Omental fat pad (tissue), 3 donors: ENCODE measurements at regions not wholly inside any gene's neighbourhood (a gene's known extent, or its start where the extent isn't known, plus 50 kb on each side); places are given as distances from the start of the nearest gene placed in this dataset.
A peak's percentile ranks its signal among the peaks of the same experiment; 100 is the strongest.

ENCODE experiments used
- ATAC-seq: fragments of 150-250 bp; one replicate; pipeline ENCODE4 v1.9.1; 2016; ENCODE audit warnings: mild to moderate bottlenecking, moderate library complexity; ENCODE audit not compliant: low FRiP score
- DNase-seq: peaks from one replicate; pipeline ENCODE4 v3.0.0-alpha.2; 2019; ENCODE audit warnings: low spot score
- TF ChIP-seq, protein P1 (sequence below), 3 donors: fragments of 450-650 bp; IDR thresholded peaks; one replicate each; pipeline ENCODE4 v1.5.1; 2016 to 2017; ENCODE audit warnings: antibody characterized with exemption in 3 of 3, mild to moderate bottlenecking in 3 of 3, moderate library complexity in 2 of 3

DNA sequence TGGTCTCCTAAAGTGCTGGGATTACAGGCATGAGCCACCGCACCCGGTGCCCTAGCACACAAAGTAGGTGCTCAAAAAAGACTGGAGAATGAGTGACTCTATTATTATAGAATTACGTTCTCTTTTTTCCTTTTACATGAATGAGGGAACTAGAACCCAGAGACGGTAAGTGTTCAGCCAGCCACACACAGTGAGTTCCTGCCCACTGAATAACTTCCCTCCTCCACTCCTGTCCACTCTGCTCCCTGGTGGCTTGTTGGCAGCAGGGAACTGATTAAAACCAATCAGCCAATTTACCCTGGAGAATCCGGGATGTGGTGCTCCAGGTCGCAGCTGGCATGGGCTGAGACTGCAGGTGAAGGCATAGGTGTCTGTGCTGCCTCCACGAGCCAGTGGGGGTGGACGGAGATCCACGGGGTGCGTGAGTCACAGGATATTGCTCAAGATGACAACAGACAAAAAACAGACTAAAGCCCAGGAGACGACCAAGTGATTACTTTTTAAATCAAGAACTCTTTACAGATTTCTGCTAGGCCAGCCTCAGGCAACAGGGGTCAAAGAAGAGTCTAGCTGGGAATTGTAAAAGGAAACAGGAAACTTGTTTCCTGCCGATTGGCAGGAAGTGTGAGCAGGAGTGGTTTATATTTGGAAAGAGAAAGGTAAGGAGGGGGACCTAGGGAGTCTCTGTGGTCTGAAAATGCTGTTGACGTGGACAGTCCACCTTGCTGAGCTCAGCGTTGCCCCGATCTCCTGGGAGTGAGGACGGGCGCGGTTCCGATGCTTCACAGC is 95.2 kb upstream of the TP53I11 start:
- ATAC-seq: peak; percentile 68
- peak; percentile 65 for DNase-seq
- TF ChIP-seq, protein P1, sequence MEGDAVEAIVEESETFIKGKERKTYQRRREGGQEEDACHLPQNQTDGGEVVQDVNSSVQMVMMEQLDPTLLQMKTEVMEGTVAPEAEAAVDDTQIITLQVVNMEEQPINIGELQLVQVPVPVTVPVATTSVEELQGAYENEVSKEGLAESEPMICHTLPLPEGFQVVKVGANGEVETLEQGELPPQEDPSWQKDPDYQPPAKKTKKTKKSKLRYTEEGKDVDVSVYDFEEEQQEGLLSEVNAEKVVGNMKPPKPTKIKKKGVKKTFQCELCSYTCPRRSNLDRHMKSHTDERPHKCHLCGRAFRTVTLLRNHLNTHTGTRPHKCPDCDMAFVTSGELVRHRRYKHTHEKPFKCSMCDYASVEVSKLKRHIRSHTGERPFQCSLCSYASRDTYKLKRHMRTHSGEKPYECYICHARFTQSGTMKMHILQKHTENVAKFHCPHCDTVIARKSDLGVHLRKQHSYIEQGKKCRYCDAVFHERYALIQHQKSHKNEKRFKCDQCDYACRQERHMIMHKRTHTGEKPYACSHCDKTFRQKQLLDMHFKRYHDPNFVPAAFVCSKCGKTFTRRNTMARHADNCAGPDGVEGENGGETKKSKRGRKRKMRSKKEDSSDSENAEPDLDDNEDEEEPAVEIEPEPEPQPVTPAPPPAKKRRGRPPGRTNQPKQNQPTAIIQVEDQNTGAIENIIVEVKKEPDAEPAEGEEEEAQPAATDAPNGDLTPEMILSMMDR (IDR thresholded peaks at IDR 0.05): no peak

DNA sequence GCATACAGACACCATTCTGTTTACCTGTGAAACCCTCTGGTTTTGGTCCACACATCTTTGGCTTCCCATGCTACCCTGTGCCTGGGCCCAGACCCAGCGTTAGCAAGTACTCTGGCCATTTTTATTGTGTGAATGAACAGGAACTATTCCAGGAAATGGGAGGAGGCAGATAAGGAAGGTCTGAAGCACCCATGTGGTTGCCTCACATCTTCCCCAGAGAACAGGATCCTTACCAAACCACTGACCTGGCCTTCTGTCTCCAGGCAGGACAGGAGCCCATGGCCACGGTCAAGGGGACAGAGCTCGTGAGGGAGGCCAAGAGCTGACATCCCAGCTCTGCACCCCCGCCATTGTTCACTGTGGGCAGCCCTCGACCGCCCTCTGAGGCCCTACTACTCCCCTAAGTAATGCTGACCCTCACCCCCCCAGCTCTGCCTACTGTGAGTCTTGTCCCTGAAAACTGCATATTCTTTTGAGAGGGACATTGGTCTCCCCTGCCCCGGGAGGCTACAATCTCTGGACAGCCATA is 97.7 kb upstream of the TP53I11 start:
- DNase-seq: no peak
- TF ChIP-seq, protein P1 (IDR thresholded peaks at IDR 0.05): no peak
- ATAC-seq: peak; percentile 31

DNA sequence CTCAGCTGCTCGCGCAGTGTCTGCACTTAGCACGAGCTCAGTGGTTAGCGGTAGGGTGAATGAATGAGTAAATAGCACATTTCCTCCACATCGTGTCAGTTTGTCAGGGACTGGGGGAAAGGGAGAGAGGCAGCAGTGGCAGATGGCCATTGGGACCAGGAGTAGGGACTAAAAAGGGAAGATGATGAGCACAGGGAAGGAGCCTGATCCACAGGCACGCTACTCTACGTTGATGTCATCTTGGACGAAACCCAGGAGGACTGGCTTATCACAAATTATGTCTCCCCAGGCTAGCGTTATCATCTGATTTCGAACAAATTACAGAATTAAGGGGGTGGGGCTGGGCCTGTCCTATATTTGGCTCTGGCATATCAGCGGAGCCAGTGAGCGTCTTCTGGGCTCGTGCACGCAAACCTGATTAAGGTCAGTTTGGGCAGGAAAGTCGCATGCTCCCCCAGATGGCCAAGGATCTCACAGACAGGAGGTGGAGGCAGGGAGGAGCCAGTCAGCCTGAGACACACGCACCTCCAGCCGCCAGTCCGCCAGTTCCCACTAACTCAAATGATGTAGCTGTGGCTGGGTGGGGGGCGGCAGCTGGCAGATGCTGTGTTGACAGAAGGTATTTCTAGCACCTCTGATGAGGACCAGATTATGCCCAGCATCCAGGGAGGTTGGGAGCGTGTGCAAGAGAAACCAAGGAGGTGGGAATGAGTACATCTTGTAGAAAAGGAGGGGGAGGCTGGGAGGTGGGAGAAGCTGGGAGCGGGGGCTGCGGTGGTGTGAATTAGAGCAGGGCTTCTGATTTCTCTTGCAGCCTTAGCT is 97.4 kb upstream of the PRDM11 start:
- peak; percentile 66 for ATAC-seq
- DNase-seq: no peak
- TF ChIP-seq, protein P1 (IDR thresholded peaks at IDR 0.05): no peak

DNA sequence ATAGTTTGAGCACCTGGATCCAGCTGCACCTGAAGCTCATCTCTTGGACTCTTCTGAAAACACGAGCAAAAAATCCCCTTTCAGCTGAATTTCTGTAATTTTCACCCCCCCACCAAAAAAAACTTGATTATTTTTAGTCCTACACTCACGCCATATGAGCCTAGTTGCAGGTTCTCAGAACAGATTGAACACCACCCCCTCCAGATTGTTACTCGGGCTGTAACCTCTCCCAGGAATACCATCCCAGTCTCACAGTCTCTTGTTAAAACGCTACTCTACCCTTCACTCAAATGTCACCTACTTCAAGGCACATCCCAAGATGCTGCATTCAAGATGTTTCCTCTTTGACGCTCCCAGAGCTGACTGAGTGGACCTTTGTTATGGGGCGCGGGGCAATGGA is 96.3 kb upstream of the PRDM11 start:
- no peak for DNase-seq
- TF ChIP-seq, protein P1 (IDR thresholded peaks at IDR 0.05): no peak
- ATAC-seq: no peak

DNA sequence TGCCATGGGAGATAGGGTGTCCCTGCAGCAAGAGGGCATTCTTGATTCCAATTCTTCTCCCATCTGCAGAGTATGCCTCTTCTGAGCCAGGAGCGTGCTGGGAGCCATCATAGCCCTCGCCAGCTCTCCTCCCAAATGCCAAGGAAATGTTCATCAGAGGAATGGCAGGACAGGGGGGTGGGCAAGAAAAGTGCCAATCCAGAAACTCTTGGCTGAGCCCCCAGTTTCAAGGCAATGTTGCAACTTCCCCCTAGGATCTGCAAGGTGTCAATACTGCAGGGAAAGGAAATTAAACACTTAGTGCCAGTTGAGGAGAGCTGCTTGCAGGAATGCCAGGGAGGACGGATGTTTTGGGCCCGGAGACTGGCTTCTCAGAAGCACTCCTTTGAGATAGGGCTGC is 94.8 kb upstream of the PRDM11 start:
- TF ChIP-seq, protein P1 (IDR thresholded peaks at IDR 0.05): no peak
- ATAC-seq: no peak
- DNase-seq: no peak

DNA sequence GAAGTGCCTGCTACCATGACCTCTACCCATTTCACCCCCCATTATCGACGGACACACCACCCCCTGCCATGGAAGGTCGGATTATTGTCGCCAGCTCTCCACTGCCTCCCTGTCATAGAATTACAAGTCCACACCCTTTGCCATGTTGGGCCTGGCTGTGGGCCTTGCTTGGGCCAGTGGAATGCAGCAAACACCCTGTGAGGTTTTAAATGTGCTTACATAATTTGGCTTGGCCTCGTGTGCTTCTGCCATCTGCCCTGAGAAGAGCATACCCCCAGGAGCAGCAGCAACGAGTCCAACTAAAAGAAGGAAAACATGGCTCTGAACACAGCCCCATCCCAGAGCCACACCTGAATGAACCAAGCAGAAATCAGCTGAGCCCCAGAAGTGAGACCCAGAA is 94.1 kb upstream of the PRDM11 start:
- ATAC-seq (no peak), DNase-seq (no peak)
- TF ChIP-seq, protein P1 (IDR thresholded peaks at IDR 0.05): no peak
